SH-SY5Y (cell line): ENCODE measurements at regions not wholly inside any gene's neighbourhood (a gene's known extent, or its start where the extent isn't known, plus 50 kb on each side); places are given as distances from the start of the nearest gene placed in this dataset.

Source experiments
- GATA2 ChIP-seq: IDR thresholded peaks from 2 replicates; pipeline ENCODE4 v1.6.1; 2011; ENCODE audit warnings: mild to moderate bottlenecking, low read depth, low read length
- GATA3 ChIP-seq: IDR thresholded peaks from 2 replicates; pipeline ENCODE4 v1.6.1; 2011; ENCODE audit warnings: low read depth, mild to moderate bottlenecking, low read length, moderate library complexity

- TF ChIP-seq GATA2 (no peak), GATA3 (no peak)
Observed at GRCh38 chr16:26374279-26374925, 682.6 kb downstream of the HS3ST4 start.
